Muscle of leg (tissue), 3 donors: ENCODE measurements at regions not wholly inside any gene's neighbourhood (a gene's known extent, or its start where the extent isn't known, plus 50 kb on each side); places are given as distances from the start of the nearest gene placed in this dataset.

Source experiments
- DNase-seq: peaks from one replicate; pipeline ENCODE4 v3.0.0; 2013
- H3K27ac ChIP-seq: one replicate; pipeline ENCODE4 v1.5.1; 2013; ENCODE audit warnings: mild to moderate bottlenecking, low read length, control low read depth
- H3K27me3 ChIP-seq: one replicate; pipeline ENCODE4 v1.6.1; 2013; ENCODE audit warnings: low read length; ENCODE audit not compliant: control insufficient read depth, insufficient read depth
- H3K36me3 ChIP-seq: one replicate; pipeline ENCODE4 v1.6.1; 2013; ENCODE audit warnings: low read length; ENCODE audit not compliant: control insufficient read depth, insufficient read depth
- H3K4me1 ChIP-seq: one replicate; pipeline ENCODE4 v1.6.1; 2013; ENCODE audit warnings: low read length; ENCODE audit not compliant: control insufficient read depth, insufficient read depth
- H3K4me3 ChIP-seq: one replicate; pipeline ENCODE4 v1.5.1; 2013; ENCODE audit warnings: low read length, control low read depth
- H3K9me3 ChIP-seq: replicated peaks from 2 replicates; pipeline ENCODE4 v1.6.1; 2013; ENCODE audit warnings: low read depth, low read length; ENCODE audit not compliant: control insufficient read depth
- WGBS: methylation state at CpG from one replicate; pipeline ENCODE4 v1.1.5; 2013; ENCODE audit warnings: missing lambda C conversion rate; ENCODE audit not compliant: insufficient coverage; 5-methylcytosine and 5-hydroxymethylcytosine counted together

DNA sequence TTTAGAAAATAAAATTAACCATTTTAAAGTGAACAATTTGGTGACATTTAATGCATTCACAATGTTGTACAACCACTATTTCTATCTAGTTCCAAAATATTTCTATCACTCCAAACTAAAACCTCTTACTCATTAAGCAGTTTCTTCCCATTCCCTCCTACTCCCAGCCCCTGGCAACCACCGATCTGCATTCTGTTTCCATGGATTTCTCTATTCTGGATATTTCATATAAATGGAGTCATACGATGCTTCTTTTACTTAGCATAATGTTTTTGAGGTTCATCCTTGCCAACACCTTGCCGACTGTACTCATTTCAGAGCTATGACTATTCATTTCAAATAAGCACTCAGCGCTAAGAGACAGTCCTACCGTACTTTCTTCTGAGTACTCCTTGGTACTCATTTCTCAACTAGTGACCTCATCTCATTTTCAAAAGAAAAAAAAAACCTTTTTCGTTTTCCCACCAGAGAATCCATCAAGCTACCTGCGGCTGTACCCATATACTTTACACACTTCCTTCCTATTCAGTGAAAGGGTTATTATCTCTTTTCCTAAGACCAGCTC is 259.2 kb downstream of the UTRN start:
- no peak for DNase-seq
- 98% methylated on average over 4 of the region's 7 CpGs for WGBS
- Histone ChIP-seq H3K9me3 (no peaks in the 10 kb centered on the region), H3K36me3 (peaks cover 28% of the 10 kb centered on the region), H3K4me1 (no peaks in the 10 kb centered on the region), H3K27ac (no peak overlapping the region), H3K4me3 (no peak overlapping the region), H3K27me3 (no peaks in the 10 kb centered on the region)

DNA sequence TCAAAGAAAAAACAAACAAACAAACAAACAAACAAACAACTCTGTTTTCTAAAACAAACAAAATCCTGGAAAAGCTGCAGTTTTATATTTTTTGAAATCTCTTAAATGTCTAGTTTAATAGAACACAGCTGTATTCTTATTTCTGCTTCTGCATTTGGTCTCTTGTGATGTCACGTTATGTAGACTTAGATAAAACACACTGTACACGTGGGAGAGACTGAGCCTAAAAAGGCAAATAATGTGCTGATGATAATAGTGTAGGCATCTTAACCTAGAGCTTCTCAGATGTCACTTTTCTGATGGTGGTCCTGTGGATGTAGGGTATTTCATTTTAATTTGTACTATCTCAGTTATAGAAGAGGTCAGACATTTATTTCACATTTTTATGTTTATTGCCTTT is 261.7 kb downstream of the UTRN start:
- no peak for DNase-seq
- no peak overlapping the region for H3K27ac ChIP-seq
- no peaks in the 10 kb centered on the region for H3K27me3 ChIP-seq
- no peak overlapping the region for H3K4me3 ChIP-seq
- H3K36me3 ChIP-seq = peaks cover 24% of the 10 kb centered on the region
- no peaks in the 10 kb centered on the region for H3K4me1 ChIP-seq
- no CpG with 5 or more reads among the region's 2 CpGs for whole genome bisulfite sequencing
- H3K9me3 ChIP-seq = no peaks in the 10 kb centered on the region

GRCh38 chr6:144547409-144547808 is 262.3 kb downstream of the UTRN start:
- no peak overlapping the region for H3K27ac ChIP-seq
- no peaks in the 10 kb centered on the region for H3K9me3 ChIP-seq
- WGBS = no CpG with 5 or more reads among the region's 1 CpG
- peaks cover 22% of the 10 kb centered on the region for H3K36me3 ChIP-seq
- no peak for DNase-seq
- H3K4me3 ChIP-seq = no peak overlapping the region
- H3K27me3 ChIP-seq = no peaks in the 10 kb centered on the region
- H3K4me1 ChIP-seq = no peaks in the 10 kb centered on the region

DNA sequence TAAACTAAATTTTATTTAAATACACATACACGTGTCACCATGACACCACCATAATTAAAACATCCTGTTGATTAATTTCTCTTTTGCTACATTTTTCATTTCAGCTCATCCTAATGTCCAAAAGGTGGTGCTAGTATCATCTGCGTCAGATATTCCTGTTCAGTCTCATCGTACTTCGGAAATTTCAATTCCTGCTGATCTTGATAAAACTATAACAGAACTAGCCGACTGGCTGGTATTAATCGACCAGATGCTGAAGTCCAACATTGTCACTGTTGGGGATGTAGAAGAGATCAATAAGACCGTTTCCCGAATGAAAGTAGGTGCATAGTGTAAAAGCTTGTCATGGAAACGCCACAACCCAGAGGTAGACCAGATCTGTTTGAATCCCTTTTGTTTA is 263.4 kb downstream of the UTRN start:
- DNase-seq = no peak
- no peaks in the 10 kb centered on the region for H3K27me3 ChIP-seq
- WGBS = 60% methylated on average over 3 of the region's 9 CpGs

DNA sequence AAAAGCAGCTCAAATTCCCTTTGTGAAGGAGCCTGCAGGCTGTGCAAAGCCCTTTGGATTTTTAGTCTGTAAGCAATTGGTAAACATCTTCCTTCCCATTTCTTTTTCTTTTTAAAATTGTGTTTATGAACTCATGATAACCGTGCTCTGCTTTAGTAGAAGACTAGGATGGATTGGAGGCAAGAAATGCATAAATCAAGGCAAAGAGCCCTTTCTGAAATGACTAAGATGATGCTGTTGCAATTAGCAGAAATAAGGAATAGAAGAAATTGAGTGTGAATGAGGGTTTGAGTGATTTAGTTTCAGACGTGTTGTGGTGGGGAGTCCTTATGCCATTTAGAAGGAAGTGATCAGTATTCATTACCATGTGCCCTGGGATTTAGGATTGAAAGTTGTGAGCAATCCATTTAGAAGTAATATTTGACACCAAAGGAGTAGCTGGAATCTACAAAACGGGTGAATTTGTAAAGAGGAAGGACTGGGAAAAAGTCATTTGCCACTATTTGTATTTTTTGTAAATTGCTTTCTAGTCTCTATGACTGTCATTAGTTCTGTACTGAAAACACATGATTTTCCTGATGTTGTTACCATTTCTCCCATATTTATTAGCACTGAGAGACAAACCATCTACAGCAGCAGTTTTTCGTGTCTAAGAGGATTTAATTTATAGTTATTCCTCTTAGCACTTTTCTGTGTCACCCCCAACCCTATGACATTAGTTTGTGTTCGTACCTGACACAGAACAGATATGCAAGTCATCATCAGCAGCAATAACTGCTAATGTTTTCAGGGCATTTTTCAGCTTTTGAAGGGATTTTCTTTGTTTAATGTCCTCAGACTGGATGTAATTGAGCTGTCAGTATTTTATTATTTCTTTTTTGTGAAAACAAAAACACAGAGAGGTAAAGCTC is 265.0 kb downstream of the UTRN start:
- WGBS = 84% methylated on average over 3 of the region's 5 CpGs
- H3K4me3 ChIP-seq = no peak overlapping the region
- peaks cover 16% of the 10 kb centered on the region for H3K36me3 ChIP-seq
- H3K9me3 ChIP-seq = no peaks in the 10 kb centered on the region
- no peak for DNase-seq
- H3K4me1 ChIP-seq = no peaks in the 10 kb centered on the region
- H3K27ac ChIP-seq = no peak overlapping the region
- H3K27me3 ChIP-seq = no peaks in the 10 kb centered on the region

More for the DNA sequence above, 263.4 kb downstream of the UTRN start:
- no peak overlapping the region for H3K4me3 ChIP-seq
- peaks cover 15% of the 10 kb centered on the region for H3K36me3 ChIP-seq
- no peaks in the 10 kb centered on the region for H3K9me3 ChIP-seq
- no peaks in the 10 kb centered on the region for H3K4me1 ChIP-seq
- H3K27ac ChIP-seq = no peak overlapping the region

GRCh38 chr6:144551339-144551738 is 266.2 kb downstream of the UTRN start:
- peaks cover 22% of the 10 kb centered on the region for H3K36me3 ChIP-seq

DNA sequence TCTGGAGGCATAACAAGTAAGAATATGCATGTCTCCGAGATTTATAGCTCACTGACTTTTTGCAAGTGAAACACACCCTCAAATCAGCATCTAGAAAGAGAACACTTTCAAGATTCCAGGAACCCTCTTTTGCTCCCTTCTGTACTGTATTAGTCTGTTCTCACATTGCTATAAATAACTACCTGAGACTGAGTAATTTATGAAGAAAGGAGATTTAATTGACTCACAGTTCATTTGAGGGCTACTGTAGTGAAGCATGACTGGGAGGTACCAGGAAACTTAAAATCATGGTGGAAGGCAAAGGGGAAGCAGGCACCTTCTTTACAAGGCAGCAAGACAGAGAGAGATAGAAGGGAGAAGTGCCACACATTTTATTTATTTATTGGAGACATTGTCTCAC is 269.9 kb downstream of the UTRN start:
- Histone ChIP-seq H3K4me3 (no peak overlapping the region), H3K36me3 (peaks cover 21% of the 10 kb centered on the region), H3K9me3 (no peaks in the 10 kb centered on the region), H3K27me3 (no peaks in the 10 kb centered on the region), H3K4me1 (no peaks in the 10 kb centered on the region), H3K27ac (no peak overlapping the region)
- no peak for DNase-seq
- no CpG with 5 or more reads among the region's 1 CpG for WGBS

More at GRCh38 chr6:144551339-144551738, 266.2 kb downstream of the UTRN start:
- no peaks in the 10 kb centered on the region for H3K4me1 ChIP-seq
- WGBS = 78% methylated on average over 1 of the region's 1 CpG
- H3K9me3 ChIP-seq = no peaks in the 10 kb centered on the region
- no peak overlapping the region for H3K4me3 ChIP-seq
- no peak overlapping the region for H3K27ac ChIP-seq
- H3K27me3 ChIP-seq = no peaks in the 10 kb centered on the region
- DNase-seq = no peak

- peaks cover 19% of the 10 kb centered on the region for H3K36me3 ChIP-seq
- H3K4me3 ChIP-seq = no peak overlapping the region
- no peak overlapping the region for H3K27ac ChIP-seq
- 90% methylated on average over 3 of the region's 8 CpGs for WGBS
- no peaks in the 10 kb centered on the region for H3K27me3 ChIP-seq
- no peaks in the 10 kb centered on the region for H3K4me1 ChIP-seq
- no peaks in the 10 kb centered on the region for H3K9me3 ChIP-seq
- DNase-seq = no peak
Measured at GRCh38 chr6:144559865-144560593, 274.9 kb downstream of the UTRN start.

- no CpG with 5 or more reads among the region's 2 CpGs for WGBS
- Histone ChIP-seq H3K36me3 (peaks cover 13% of the 10 kb centered on the region), H3K27ac (no peak overlapping the region), H3K4me3 (no peak overlapping the region), H3K4me1 (no peaks in the 10 kb centered on the region), H3K9me3 (no peaks in the 10 kb centered on the region), H3K27me3 (no peaks in the 10 kb centered on the region)
- DNase-seq = no peak
Measured at GRCh38 chr6:144561455-144562043, 276.4 kb downstream of the UTRN start.

DNA sequence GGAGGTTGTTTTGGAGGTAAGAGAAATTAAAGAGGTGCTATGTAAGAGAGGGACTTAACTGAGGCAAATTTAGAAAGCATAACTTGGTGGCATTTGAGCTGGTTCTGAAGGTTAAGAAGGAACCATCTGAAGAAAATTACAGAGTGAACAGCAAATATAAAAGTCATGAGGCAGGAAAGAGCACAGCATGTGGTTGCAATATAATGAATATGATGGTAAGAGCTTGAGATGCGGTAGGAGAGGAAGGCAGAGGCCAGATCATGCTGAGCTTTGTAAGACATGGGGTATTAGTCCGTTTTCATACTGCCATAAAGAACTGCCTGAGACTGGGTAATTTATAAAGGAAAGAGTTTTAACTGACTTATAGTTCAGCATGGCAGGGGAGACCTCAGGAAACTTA is 279.1 kb downstream of the UTRN start:
- Histone ChIP-seq H3K4me1 (no peaks in the 10 kb centered on the region), H3K9me3 (no peaks in the 10 kb centered on the region), H3K4me3 (no peak overlapping the region), H3K27me3 (no peaks in the 10 kb centered on the region), H3K27ac (no peak overlapping the region), H3K36me3 (peaks cover 12% of the 10 kb centered on the region)
- WGBS = 92% methylated on average over 2 of the region's 2 CpGs
- no peak for DNase-seq
